SK-N-SH treated with all-trans-retinoic acid at 6 μM for 48 hours (cell line): ENCODE measurements at regions not wholly inside any gene's neighbourhood (a gene's known extent, or its start where the extent isn't known, plus 50 kb on each side); places are given as distances from the start of the nearest gene placed in this dataset.

Source experiments
- ATAC-seq: fragments of 200-7000 bp; cut with Tn5 transposase; 3 replicates; pipeline ENCODE4 v1.9.1; 2020; ENCODE audit warnings: mild to moderate bottlenecking, moderate library complexity
- ARNTL ChIP-seq: fragments of 450-650 bp; formaldehyde crosslinking; IDR thresholded peaks from 2 replicates; pipeline ENCODE4 v1.5.0; 2020; ENCODE audit warnings: low read depth, mild to moderate bottlenecking, moderate library complexity, borderline replicate concordance
- BACH2 ChIP-seq: fragments of 250-450 bp; sonication (Bioruptor Pico); IDR thresholded peaks from 2 replicates; pipeline ENCODE4 v1.9.0; 2021; ENCODE audit warnings: mild to moderate bottlenecking, borderline replicate concordance
- ESRRG ChIP-seq: fragments of 250-450 bp; sonication (Bioruptor Pico); IDR thresholded peaks from 2 replicates; pipeline ENCODE4 v1.6.1; 2021; ENCODE audit warnings: mild to moderate bottlenecking
- GLIS3 ChIP-seq: fragments of 250-450 bp; sonication (Bioruptor Pico); IDR thresholded peaks from 2 replicates; pipeline ENCODE4 v1.5.0; 2020; ENCODE audit warnings: mild to moderate bottlenecking, moderate library complexity
- ISL1 ChIP-seq: fragments of 250-450 bp; sonication (Bioruptor Pico); IDR thresholded peaks from 2 replicates; pipeline ENCODE4 v2.1.2; 2022; ENCODE audit warnings: mild to moderate bottlenecking, moderate library complexity
- OSR1 ChIP-seq: fragments of 250-450 bp; sonication (Bioruptor Pico); IDR thresholded peaks from 2 replicates; pipeline ENCODE4 v1.8.0; 2022; ENCODE audit warnings: moderate library complexity, mild to moderate bottlenecking, inconsistent platforms
- PPARA ChIP-seq: fragments of 250-450 bp; sonication (Bioruptor Pico); IDR thresholded peaks from 2 replicates; pipeline ENCODE4 v1.5.0; 2020; ENCODE audit warnings: mild to moderate bottlenecking, borderline replicate concordance
- TCF4 ChIP-seq: fragments of 250-450 bp; sonication (Bioruptor Pico); IDR thresholded peaks from 2 replicates; pipeline ENCODE4 v1.8.0; 2021; ENCODE audit warnings: mild to moderate bottlenecking, moderate library complexity, borderline replicate concordance
- TOX ChIP-seq: fragments of 250-450 bp; sonication (Bioruptor Pico); IDR thresholded peaks from 2 replicates; pipeline ENCODE4 v1.8.0; 2021; ENCODE audit warnings: mild to moderate bottlenecking, moderate library complexity, borderline replicate concordance
- ZC3H10 ChIP-seq: fragments of 250-450 bp; sonication (Bioruptor Pico); IDR thresholded peaks from 2 replicates; pipeline ENCODE4 v1.5.1; 2021; ENCODE audit warnings: mild to moderate bottlenecking, moderate library complexity
- ZFP3 ChIP-seq: fragments of 250-450 bp; sonication (Bioruptor Pico); IDR thresholded peaks from 2 replicates; pipeline ENCODE4 v1.5.0; 2020; ENCODE audit warnings: mild to moderate bottlenecking, moderate library complexity
- ZFP30 ChIP-seq: fragments of 450-650 bp; formaldehyde crosslinking; IDR thresholded peaks from 2 replicates; pipeline ENCODE4 v1.5.0; 2022; ENCODE audit warnings: mild to moderate bottlenecking, moderate library complexity
- ZNF565 ChIP-seq: fragments of 450-650 bp; formaldehyde crosslinking; conservative IDR thresholded peaks from 2 replicates; pipeline ENCODE4 v1.5.0; 2020; ENCODE audit warnings: low read depth, mild to moderate bottlenecking, moderate library complexity
- ZNF70 ChIP-seq: fragments of 450-650 bp; formaldehyde crosslinking; IDR thresholded peaks from 2 replicates; pipeline ENCODE4 v1.5.0; 2020; ENCODE audit warnings: mild to moderate bottlenecking, moderate library complexity
- ZNF8 ChIP-seq: fragments of 450-650 bp; formaldehyde crosslinking; IDR thresholded peaks from 2 replicates; pipeline ENCODE4 v1.5.0; 2020; ENCODE audit warnings: mild to moderate bottlenecking, moderate library complexity
- TF ChIP-seq, protein P1 (sequence below): fragments of 250-450 bp; sonication (Bioruptor Pico); IDR thresholded peaks from 2 replicates; pipeline ENCODE4 v1.5.1; 2021; ENCODE audit warnings: mild to moderate bottlenecking, moderate library complexity
- TF ChIP-seq, protein P2 (sequence below): fragments of 250-450 bp; sonication (Bioruptor Pico); IDR thresholded peaks from 2 replicates; pipeline ENCODE4 v1.8.0; 2021; ENCODE audit warnings: low read depth, mild to moderate bottlenecking, moderate library complexity, borderline replicate concordance
- TF ChIP-seq, protein P3 (sequence below): fragments of 250-450 bp; sonication (Bioruptor Pico); IDR thresholded peaks from 2 replicates; pipeline ENCODE4 v1.5.0; 2020; ENCODE audit warnings: mild to moderate bottlenecking, moderate library complexity
- TF ChIP-seq, protein P4 (sequence below): fragments of 250-450 bp; sonication (Bioruptor Pico); IDR thresholded peaks from 2 replicates; pipeline ENCODE4 v1.5.1; 2020; ENCODE audit warnings: low read depth, mild to moderate bottlenecking, moderate library complexity
- TF ChIP-seq, protein P5 (sequence below): fragments of 250-450 bp; sonication (Bioruptor Pico); IDR thresholded peaks from 2 replicates; pipeline ENCODE4 v1.8.0; 2020; ENCODE audit warnings: mild to moderate bottlenecking, moderate library complexity, borderline replicate concordance

DNA sequence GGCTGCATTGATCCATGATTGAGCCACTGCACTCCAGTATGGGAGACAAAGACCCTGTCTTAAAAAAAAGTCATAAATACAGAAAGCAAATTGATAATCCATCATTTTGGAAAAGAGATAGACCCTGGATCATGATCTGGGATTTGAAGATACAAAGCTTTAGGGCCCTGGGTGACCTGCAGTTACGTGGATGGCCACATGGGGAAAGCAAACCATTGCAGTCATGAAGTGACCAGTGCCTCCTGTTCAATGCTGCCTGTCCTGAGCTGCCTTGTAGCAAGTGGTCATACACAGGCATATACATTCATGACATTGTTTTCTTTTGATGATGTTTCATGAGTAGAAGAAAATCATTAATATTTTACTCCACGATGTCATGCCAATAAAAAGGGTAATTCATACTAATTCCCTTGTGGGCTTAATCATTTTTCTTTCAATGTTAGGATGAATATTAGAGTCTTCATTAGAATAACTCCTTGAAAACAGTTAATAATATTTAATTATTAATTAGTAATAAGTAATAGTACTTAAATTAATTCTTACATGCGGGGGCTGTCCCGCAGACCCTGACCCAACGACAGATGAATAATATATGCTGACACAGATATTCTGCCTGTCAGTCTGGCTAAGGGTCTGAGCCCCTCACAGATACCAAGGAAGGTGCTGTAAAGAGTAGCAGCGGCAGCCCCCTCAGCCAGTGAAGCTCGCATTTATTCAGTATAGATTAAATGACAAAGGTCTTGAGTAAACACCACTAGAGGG is 109.0 kb upstream of the UNC13C start (continued):
- no peak for TF ChIP-seq PPARA (CRISPR knock-in tag)
- TF ChIP-seq ZFP3: no peak
- TF ChIP-seq GLIS3 (CRISPR knock-in tag): no peak
- no peak for TF ChIP-seq ZNF8 (CRISPR knock-in tag)
- no peak for TF ChIP-seq ESRRG
- TF ChIP-seq, protein P1, sequence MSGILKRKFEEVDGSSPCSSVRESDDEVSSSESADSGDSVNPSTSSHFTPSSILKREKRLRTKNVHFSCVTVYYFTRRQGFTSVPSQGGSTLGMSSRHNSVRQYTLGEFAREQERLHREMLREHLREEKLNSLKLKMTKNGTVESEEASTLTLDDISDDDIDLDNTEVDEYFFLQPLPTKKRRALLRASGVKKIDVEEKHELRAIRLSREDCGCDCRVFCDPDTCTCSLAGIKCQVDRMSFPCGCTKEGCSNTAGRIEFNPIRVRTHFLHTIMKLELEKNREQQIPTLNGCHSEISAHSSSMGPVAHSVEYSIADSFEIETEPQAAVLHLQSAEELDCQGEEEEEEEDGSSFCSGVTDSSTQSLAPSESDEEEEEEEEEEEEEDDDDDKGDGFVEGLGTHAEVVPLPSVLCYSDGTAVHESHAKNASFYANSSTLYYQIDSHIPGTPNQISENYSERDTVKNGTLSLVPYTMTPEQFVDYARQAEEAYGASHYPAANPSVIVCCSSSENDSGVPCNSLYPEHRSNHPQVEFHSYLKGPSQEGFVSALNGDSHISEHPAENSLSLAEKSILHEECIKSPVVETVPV (CRISPR knock-in tag): no peak

DNA sequence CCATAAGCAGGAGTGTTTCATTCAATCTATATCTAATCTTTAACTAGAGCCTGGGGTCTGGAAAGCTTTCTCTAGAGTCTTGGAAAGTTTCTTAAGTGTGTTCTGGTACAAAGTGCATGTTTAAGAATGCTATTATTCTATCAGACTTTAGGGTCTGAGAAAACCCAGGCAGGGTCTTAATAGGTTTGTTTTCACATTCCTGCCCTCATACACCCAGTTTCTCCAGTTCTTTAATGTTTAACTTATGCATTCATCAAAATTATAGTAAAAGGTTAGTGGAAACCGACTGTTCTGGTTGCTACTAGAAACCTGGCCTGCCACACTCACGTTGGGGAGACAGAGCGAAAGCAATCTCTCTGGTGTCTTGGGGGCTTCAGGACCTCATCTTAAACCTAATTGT is 102.9 kb upstream of the WDR72 start:
- TF ChIP-seq, protein P1 (CRISPR knock-in tag): no peak
- TF ChIP-seq ARNTL (no peak), ZNF565 (CRISPR knock-in tag) (no peak), ZFP3 (no peak), OSR1 (CRISPR knock-in tag) (no peak), ZNF8 (CRISPR knock-in tag) (no peak), ZC3H10 (CRISPR knock-in tag) (no peak), ESRRG (no peak), TOX (CRISPR knock-in tag) (no peak), GLIS3 (CRISPR knock-in tag) (no peak)
- TF ChIP-seq, protein P2, sequence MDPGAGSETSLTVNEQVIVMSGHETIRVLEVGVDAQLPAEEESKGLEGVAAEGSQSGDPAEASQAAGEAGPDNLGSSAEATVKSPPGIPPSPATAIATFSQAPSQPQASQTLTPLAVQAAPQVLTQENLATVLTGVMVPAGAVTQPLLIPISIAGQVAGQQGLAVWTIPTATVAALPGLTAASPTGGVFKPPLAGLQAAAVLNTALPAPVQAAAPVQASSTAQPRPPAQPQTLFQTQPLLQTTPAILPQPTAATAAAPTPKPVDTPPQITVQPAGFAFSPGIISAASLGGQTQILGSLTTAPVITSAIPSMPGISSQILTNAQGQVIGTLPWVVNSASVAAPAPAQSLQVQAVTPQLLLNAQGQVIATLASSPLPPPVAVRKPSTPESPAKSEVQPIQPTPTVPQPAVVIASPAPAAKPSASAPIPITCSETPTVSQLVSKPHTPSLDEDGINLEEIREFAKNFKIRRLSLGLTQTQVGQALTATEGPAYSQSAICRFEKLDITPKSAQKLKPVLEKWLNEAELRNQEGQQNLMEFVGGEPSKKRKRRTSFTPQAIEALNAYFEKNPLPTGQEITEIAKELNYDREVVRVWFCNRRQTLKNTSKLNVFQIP (CRISPR knock-in tag): no peak
- TF ChIP-seq, protein P3, sequence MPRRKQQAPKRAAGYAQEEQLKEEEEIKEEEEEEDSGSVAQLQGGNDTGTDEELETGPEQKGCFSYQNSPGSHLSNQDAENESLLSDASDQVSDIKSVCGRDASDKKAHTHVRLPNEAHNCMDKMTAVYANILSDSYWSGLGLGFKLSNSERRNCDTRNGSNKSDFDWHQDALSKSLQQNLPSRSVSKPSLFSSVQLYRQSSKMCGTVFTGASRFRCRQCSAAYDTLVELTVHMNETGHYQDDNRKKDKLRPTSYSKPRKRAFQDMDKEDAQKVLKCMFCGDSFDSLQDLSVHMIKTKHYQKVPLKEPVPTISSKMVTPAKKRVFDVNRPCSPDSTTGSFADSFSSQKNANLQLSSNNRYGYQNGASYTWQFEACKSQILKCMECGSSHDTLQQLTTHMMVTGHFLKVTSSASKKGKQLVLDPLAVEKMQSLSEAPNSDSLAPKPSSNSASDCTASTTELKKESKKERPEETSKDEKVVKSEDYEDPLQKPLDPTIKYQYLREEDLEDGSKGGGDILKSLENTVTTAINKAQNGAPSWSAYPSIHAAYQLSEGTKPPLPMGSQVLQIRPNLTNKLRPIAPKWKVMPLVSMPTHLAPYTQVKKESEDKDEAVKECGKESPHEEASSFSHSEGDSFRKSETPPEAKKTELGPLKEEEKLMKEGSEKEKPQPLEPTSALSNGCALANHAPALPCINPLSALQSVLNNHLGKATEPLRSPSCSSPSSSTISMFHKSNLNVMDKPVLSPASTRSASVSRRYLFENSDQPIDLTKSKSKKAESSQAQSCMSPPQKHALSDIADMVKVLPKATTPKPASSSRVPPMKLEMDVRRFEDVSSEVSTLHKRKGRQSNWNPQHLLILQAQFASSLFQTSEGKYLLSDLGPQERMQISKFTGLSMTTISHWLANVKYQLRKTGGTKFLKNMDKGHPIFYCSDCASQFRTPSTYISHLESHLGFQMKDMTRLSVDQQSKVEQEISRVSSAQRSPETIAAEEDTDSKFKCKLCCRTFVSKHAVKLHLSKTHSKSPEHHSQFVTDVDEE: no peak
- ATAC-seq: no peak

DNA sequence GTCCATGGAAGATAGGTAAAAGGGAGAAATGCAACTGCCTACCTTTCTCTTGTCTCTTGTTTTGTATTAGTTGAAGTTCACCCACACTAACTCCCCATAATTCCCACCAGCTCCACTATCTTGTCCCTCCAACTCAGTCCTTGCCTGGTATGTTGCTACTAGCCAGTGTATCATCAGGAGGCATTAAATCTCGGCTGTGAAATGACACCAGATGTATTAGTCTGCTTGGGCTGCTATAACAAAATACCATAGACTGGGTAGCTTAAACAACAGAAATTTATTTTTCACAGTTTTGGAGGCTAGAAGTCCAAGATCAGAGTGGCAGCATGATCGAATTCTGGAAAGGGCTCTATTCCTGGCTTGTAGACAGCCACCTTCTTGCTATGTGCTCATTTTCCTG is 102.3 kb upstream of the WDR72 start:
- TF ChIP-seq ZC3H10 (CRISPR knock-in tag) (no peak), PPARA (CRISPR knock-in tag) (no peak), TCF4 (no peak), ZFP3 (no peak), GLIS3 (CRISPR knock-in tag) (no peak), ZFP30 (CRISPR knock-in tag) (no peak), ISL1 (CRISPR knock-in tag) (no peak), ZNF70 (CRISPR knock-in tag) (no peak), BACH2 (no peak)
- TF ChIP-seq, protein P4, sequence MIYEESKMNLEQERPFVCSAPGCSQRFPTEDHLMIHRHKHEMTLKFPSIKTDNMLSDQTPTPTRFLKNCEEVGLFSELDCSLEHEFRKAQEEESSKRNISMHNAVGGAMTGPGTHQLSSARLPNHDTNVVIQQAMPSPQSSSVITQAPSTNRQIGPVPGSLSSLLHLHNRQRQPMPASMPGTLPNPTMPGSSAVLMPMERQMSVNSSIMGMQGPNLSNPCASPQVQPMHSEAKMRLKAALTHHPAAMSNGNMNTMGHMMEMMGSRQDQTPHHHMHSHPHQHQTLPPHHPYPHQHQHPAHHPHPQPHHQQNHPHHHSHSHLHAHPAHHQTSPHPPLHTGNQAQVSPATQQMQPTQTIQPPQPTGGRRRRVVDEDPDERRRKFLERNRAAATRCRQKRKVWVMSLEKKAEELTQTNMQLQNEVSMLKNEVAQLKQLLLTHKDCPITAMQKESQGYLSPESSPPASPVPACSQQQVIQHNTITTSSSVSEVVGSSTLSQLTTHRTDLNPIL: no peak
- TF ChIP-seq, protein P5, sequence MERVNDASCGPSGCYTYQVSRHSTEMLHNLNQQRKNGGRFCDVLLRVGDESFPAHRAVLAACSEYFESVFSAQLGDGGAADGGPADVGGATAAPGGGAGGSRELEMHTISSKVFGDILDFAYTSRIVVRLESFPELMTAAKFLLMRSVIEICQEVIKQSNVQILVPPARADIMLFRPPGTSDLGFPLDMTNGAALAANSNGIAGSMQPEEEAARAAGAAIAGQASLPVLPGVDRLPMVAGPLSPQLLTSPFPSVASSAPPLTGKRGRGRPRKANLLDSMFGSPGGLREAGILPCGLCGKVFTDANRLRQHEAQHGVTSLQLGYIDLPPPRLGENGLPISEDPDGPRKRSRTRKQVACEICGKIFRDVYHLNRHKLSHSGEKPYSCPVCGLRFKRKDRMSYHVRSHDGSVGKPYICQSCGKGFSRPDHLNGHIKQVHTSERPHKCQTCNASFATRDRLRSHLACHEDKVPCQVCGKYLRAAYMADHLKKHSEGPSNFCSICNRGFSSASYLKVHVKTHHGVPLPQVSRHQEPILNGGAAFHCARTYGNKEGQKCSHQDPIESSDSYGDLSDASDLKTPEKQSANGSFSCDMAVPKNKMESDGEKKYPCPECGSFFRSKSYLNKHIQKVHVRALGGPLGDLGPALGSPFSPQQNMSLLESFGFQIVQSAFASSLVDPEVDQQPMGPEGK (CRISPR knock-in tag): no peak
- TF ChIP-seq, protein P3: no peak
- TF ChIP-seq, protein P1 (CRISPR knock-in tag): no peak
- ATAC-seq: no peak
